ENCODE measurements at regions not wholly inside any gene's neighbourhood (a gene's known extent, or its start where the extent isn't known, plus 50 kb on each side); places are given as distances from the start of the nearest gene placed in this dataset.

GRCh38 chr10:34941471-34942357 is 126.6 kb upstream of the PARD3 start:
- TF ChIP-seq, protein P1, sequence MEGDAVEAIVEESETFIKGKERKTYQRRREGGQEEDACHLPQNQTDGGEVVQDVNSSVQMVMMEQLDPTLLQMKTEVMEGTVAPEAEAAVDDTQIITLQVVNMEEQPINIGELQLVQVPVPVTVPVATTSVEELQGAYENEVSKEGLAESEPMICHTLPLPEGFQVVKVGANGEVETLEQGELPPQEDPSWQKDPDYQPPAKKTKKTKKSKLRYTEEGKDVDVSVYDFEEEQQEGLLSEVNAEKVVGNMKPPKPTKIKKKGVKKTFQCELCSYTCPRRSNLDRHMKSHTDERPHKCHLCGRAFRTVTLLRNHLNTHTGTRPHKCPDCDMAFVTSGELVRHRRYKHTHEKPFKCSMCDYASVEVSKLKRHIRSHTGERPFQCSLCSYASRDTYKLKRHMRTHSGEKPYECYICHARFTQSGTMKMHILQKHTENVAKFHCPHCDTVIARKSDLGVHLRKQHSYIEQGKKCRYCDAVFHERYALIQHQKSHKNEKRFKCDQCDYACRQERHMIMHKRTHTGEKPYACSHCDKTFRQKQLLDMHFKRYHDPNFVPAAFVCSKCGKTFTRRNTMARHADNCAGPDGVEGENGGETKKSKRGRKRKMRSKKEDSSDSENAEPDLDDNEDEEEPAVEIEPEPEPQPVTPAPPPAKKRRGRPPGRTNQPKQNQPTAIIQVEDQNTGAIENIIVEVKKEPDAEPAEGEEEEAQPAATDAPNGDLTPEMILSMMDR (conservative IDR thresholded peaks at IDR 0.05): no peak
- no peak for TF ChIP-seq ZFX (IDR thresholded peaks at IDR 0.05)

Data from C4-2B (cell line).